CD4-positive, alpha-beta T cell treated with Interleukin-4 for 4 hours (primary cell): ENCODE measurements at regions not wholly inside any gene's neighbourhood (a gene's known extent, or its start where the extent isn't known, plus 50 kb on each side); places are given as distances from the start of the nearest gene placed in this dataset.

ENCODE experiments used
- DNase-seq: peaks from one replicate; pipeline ENCODE4 v3.0.0-alpha.2; 2020

DNA sequence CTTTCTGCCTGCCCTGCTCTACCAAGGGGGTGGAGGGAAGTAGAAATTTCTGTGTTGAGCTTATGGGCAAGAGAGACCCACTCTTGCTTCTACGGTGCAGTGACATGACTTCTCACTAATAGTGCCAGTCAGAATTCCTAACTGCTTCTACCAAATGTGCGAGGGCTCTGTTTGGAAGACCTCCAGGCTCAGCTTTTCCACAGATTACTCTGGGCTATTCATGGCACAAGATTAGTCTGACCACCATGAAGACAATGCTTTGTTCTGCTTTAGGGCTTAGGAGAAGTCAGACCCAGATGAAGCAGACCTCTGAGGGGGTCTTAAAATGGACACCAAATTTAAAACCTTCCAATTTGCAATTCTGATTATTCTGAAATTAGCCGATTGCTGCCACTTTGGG lies 195.9 kb upstream of the TBC1D5 start:
- no peak for DNase-seq

DNA sequence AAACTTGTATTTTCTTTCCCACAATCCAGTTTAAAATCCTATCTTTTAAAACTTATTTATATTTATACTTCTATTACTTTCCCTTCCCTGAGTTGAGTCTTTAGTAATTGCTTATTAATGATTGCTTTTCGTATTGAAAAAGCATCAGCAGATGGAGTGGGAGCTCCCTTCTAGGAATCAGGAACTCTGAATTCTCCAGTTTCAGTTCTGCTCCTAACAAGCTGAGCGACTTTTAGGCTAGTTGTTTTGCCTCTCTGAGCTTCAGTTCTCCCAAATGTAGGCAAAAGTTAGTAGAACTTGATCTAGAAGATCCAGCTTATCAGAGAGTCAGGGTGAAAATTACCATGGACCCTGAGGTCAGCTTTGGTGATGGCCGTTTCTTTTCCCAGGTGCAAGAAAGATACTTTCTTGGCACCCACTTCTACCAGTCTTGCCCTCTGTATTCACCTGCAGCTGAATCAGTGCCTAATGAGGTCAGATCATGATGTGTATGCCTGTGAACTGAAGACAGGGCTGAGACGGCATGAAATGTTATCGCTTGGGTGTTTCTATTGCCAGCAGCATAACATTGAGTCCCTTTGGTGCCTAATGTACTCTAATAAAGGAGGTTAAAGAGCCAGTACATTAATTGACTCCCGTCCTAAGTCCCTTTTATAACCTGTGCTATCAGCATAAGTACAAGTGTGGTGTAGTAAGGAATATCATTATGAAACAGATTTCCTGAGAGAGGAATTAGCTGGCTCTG lies 194.5 kb upstream of the TBC1D5 start:
- DNase-seq = no peak

DNA sequence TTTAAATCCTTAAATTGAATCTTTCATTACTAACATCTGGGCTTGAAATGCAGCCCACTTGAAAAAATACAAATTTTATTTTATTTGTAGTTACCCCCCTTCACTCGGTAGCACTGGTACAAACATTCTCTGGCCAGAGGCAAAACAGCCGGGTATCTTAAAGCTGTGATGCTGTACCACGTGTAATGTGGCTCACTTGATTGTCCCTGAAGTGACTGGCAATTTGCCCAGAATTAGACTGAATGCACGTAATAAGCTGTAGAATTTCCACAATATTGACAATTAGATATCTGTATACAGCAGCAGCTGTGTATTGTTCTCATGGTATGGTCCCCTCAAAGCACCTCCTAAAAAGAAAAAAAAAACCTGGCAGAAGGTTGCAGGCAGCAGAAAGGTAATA lies 192.8 kb upstream of the TBC1D5 start:
- DNase-seq = no peak

DNA sequence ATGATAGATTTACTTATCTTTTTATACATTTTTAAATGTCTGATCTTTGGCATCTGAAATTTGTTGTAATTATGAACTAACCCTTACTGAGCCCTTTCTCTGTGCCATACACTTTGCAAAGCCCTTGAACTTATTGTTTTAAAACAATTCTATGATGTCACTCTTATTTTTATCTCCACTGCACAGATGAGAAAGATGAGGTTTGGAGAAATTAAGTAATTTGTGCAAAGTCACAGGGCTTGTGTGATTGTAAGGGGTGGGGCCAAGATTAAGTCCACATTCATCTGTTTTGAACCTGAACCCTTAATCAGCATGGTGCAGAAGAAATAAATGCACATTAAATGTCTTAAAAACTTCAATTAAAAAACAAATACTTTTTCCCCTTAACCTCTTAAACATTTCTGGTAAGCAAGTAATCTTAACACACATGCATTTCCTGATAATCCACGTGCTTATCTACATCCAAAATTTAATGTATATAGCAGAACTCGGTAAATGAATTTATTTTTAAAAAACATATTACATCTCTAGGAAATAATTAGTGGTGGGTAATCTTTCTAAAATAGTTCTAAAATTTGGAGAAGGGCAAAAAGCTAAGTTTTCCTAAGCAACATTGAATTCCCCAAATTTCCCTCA lies 189.8 kb upstream of the TBC1D5 start:
- DNase-seq = no peak

DNA sequence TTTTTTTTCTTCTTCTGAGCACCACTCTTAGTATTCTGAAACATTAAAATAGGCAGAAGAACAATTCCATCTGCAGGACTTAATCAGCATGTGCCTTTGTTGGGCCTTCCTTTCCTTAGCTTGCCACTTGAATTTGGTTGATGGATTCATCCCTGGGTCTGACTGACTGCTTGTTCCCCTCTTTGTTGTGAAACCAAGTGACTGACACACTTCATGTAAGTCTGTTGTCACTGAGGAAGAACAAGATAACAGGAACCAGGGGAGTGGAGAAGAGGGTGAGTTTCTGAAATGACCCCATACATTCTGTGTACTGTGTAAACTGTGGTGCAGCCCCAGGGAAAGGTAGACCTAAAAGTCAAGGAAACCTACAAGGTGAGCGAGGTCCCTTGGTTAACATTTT lies 188.7 kb upstream of the TBC1D5 start:
- no peak for DNase-seq

DNA sequence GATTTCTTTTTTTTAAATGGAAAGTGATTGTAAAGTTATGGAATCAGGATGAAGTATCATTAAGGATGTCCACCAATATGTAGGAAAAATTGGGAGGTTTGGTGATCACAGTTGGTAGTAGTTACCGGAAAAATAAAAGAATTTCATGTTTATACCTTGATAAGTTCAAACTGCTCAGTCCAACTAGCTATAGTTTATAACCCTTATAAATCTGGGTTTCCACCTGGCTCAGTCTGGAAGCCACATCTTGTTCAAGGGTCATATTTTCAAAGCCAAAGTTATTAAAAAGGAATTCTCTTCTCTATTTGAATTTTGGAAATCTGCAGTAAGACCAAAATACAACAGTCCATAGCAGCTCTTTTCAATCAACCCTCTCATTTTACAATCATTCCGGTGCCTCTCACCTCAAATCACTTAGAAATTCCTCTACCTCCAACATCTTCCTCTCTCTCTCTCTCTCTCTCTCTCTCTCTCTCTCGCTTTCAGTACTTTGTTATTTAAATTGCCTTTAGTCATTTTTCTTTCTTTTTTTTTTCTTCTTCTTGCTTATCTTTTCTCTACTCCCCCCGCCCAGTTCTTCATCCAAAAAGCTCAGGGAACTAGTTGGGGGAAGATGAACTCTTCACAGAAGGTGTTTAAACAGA lies 186.2 kb upstream of the TBC1D5 start:
- DNase-seq = no peak

DNA sequence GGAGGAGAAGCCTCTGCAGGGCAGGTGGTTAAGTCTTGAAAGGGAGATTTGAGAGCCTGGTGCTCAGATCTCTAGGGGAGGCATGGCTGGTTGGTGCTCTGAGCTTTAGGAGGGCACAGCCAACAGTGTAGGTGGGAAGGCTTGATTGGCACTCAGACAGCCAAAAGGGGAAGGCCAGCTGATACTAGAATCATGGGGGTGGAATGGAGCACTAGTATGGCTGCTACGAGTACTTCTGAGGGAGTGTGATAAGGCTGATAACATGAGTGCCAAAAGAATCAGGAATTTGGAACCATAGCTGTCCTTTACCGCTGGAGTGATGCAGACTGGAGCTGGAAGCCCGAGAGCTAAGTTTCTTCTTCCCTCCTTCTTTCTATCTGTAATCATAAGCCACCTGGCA lies 184.6 kb upstream of the TBC1D5 start:
- DNase-seq = no peak

DNA sequence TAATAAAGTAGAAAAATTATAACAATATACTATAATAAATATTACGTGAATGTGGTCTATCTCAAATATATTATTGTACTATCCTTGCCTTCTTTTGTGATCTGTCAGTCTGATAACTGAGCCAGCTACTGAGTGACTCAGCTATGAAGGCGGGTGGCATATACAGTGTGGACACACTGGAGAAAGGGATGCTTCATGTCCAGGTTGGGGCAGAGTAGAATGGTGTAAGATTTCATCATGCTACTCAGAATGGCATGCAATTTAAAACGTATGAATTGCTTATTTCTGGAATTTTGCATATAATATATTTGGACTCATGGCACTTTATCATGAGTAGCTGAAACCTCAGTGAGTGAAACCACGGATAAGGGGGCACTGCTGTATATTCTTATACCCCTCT lies 172.9 kb upstream of the TBC1D5 start:
- no peak for DNase-seq

DNA sequence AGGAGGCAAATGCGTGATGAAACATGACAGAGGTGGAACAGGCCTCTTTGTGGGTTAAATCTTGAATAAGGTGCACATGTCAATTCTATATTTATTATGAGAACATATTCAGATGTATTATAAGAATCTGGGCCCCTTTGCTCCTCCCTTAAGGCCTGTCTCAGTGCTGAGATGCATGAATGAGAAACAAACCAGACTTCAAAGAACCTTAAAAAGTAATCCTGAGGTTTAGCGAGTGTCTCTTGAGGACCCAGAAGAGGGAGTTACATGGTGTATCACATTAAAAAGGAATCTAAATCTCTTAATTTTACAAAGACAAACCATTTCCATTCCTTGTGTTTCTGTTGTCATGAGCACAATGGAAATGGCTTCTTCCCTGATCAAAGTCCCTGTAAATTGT lies 170.9 kb upstream of the TBC1D5 start:
- no peak for DNase-seq

DNA sequence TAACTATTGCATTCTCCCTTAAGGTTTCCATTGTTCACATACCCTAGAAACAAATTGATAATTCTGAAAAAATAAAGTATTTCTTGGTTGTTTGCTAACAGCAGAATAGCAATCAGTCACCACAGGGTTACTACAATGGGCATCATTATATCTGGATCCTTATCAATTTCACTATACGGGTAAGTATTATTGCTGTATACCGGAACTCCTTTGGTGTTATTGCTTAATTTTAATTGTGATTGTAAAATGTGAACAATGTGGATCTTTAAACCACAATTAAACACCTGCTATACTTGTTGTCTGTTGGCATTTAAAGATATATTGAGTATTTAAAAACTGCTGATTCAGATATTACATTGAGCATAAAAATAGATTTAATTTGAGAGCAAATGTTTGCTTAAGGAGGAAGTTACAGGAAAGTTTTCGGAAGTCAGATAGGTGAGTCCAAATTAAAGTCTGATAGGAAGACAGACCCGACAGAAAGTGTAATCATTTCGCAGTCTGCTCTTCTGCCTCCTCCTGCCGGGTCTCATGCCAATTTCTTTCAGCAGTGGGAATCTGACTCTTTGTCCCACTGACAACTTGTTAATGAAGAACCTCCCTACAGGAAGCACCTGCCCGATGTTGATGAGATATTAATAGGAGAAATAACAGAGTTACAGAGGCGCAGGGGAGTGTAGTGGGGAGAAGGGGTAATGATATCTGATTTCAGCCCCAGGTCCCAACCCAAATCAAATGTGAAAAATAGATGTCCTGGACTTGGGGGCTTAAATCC lies 169.7 kb upstream of the TBC1D5 start:
- no peak for DNase-seq

DNA sequence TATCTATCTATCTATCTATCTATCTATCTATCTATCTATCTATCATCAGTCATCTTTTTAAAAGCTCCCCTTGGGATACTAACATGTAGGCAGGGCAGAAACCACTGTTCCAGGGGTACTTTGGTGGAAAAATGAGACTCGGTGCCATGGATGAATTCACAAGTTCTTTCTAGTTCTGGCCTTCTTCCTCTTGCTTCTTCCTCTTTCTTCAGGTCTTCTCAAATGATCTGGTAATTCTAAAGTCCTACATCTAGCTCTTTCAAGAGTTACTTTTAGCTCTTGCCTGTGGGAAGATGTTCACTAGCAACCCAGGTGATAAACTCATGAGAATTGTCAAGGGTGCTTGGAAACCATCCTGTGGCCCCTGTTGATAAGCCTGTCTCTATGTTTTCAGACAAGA lies 168.5 kb upstream of the TBC1D5 start:
- no peak for DNase-seq

DNA sequence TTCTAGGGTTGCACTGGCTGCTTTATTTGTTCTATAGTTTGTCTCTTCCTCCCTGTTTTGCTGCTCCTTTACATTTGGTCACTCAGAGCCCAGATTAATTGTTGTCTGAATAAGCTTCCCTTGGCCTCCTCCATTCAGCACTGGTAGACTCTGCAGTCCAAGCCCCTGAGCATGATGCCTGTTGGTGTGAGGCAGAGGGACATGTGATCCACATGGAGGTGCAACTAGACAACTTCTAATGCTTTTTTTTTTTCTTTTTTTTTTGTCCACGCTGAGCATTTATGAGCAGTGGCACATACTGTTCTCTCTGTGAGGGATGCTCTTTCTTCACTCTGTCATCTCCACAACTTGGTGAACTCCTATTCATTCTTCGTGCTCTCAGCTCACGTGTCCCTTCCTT lies 167.3 kb upstream of the TBC1D5 start:
- DNase-seq = no peak

DNA sequence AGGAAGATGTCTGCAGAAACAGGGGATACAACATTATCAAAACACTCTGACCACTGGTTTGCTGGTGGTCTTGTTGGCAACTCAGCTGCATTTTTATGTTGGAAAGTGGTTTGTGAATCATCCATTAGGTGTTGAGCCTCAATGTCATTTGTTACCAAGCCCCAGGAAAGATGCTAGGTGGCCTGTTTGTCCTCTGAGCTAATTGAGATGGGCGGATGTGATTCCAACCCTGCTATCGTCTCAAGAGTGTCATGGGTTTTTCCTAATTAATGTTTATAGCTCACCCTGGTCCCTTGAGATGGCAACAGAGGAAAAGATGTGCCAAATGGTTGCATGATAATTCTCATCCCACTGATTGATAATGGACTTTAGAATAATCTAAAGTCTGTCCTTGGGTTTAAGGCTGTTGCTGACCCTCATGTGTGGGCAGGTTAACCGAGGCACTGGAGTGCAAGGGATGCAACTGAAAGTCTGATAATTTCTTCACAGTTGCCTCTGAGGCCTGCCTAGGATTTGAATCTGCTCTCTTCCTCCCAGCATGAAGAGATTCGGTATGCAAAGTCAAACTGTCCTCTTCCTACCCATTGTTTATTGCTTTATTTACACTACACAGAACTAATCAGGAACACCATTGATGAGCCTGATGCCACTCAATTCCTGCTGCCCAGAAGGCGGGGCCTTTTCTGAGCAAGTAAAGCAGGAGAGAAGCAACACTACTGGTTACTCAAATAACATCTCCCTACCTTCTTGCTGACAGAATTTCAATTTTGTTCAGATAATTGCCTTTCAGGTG lies 166.2 kb upstream of the TBC1D5 start:
- DNase-seq = no peak

DNA sequence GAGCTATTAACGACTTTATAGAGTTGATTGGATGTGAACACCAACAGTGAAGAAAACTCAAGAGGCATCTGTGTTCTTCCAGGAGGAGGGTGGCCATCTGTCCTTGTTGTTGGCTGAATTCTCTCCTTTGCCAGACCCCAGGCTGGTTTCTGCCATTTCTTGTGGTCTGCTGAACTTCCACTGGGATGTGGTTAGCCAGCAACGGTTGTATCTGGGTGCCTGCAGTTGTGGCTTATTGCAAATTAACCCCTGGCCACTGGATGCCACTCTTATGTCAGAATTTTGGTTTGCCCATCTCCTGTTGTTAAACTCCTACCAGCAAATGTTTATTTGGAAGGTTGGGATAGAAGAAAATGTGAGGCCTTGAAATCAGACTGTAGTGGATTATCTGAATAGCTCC lies 163.6 kb upstream of the TBC1D5 start:
- no peak for DNase-seq

DNA sequence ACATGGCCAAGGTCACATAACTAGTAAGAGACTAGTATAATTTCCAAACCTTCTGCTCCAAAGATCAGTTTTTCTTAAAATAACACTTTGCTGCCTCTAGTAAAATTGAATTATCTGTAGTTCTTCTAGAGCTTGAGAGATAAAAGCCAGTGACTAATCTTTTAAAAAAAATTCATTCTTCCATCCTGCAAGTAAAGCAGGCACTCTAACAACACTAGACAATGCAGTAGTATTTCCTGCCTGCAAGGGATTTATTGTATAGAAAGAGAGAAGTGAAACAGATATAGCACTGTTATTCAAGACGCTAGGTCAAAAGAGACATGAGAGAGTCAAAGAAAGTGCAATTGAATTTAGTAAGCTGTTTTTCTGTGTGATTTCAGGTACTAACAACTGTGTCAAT lies 159.5 kb upstream of the TBC1D5 start:
- DNase-seq = no peak

DNA sequence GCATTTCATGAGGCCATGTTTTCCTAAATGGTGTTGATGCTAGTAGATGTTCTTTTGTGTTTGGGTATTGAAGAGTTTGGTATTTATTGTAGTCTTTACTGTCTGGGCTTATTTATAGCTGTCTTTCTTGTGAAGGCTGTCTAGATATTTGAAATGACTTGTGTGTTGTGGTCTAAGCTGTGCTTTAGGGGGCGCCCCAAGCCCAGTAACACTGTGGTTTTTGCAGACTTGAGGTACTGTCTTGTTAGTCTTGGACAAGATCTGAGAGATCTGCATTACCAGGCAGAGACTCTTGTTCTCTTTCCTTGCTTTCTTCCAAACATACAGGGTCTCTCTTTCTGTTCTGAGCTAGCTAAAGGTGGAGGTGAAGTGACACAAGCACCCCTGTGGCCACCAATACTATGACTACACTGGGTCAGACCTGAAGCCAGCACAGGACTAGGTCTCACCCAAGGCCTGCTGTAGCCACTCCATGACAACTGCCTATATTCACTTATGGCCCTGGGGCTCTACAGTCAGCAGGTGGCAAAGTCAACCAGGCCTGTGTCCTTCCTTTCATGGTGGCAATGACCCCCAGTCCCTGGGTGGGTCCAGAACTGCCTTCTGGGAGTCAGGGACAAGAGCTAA lies 152.1 kb upstream of the TBC1D5 start:
- no peak for DNase-seq

DNA sequence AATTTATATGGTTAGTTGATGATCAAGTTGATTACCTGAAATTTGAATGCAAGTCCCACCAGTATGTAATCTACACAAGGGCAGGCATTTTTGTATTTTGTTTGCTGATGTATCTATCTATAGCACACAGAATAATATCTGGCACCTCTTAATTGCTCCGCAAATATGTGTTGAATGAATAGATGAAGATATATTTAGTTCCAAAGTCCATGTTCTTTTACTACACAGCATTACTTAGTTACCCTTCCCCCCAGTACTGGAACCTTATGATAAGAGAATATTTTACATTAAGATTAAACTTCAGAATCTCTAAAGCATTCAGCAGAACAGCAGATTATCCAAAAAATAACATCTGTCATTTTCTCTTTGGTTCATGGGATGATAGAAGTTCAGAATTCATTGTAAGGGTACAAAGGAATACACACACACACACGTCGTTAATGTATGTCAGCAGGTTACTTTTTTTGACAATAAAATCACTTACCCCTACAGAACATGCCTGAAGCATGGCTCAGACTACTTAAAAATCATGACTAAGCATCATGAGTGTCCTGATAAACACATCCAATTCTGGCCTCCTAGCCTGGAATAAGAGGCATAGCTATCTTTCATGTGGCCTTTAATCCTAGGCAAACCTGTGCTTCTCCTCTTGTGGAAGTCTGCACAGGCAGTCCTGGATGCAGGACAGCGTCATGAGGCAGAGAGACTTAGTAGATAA lies 148.9 kb upstream of the TBC1D5 start:
- no peak for DNase-seq

DNA sequence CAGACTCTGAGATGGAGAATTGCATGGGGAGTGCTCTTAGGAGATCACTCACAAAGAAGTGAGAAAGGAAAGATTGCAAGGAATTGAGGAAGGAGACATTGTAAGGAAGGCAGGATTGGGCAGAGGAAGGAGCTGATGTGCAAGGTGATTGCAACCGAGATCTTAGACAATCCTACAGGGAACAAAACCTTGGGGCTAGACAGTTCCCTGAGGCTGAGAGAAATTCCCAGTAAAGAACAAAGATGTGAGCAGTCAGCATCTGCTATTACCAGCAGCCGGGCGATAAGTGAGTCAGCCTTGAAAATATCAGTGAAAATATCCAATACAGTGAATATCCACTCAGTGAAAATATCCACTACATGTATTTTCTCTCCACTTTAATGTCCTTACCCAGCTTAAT lies 143.6 kb upstream of the TBC1D5 start:
- no peak for DNase-seq

DNA sequence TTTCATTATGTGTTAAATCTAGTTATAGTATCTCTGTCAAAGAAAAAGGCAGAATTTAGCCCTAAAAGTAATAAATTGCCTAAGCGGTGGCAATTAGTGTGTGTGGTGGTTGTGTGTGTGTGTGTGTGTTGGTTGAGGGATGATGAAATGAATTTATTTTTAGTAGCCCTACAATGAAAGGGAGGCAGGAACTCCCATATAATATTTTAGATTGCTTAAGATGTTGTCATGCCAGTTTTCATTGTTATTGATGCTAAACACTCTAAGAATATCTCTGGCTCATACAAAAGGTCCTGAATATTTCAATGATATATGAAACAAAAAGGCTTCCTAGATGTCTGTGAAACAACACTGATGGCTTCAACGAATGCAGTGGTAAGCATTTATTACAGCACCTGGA lies 140.6 kb upstream of the TBC1D5 start:
- DNase-seq = no peak

DNA sequence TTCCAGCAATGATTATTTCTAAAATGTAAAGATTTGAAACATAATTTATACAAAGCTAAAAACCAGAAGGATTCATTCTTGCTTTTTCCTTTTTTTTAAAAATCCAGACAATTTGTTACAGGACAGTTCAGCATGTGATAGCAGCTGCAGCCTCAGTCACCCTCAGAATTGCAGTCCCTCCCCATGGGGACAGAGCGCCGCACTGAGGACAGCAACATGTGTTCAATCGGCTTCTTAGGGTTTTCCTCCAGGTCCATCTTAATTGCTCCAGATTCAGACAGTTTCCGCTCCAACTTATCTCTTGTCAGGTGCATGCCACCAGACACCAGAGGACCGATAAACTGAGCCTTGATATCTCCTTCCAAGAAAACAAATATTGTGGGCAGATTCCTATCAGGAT lies 134.9 kb upstream of the TBC1D5 start:
- no peak for DNase-seq

DNA sequence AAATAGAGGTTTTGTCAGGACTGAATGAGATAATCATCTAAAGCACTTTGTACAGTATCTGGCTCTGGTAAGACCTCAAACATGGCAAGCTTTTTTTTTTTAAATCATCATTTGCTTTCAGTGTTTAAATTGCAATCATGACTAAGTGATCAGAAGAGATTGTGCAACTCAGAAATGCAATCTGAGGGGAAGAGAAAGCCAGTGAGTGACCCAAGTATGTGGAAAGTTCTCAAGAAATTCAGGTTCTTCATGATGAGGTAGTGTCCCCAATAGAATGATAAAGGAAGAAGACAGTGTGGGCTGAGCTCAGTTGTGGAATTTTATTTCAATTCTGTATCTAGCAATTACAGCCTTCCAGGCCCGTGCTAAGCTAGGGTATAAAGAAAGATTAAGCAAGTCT lies 132.2 kb upstream of the TBC1D5 start:
- no peak for DNase-seq

DNA sequence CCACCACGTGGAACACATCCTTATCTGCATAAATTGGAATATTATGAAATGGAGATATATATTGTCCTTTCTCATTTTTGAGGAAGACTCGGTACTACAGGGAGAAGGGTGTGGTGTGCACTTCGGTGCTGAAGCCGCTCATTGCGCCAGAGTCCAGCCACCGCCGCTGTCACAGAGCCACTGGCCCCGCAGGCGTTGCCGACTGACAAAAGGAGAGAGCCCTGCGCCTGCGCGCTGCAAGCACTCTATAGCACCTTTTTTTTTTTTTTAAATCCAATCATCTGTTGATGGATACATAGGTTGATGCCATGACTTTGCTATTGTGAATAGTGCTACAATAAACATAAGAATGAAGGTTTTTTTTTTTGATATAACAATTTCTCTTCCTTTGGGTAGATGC lies 130.0 kb upstream of the TBC1D5 start:
- DNase-seq = no peak
